Caco-2 (cell line): ENCODE measurements at regions not wholly inside any gene's neighbourhood (a gene's known extent, or its start where the extent isn't known, plus 50 kb on each side); places are given as distances from the start of the nearest gene placed in this dataset.

Experiments used
- BruUV-seq: library from RNA; stranded (reverse); fragments of 400-500 nt; replicated peaks from 2 replicates; lab custom pipeline; 2021; lab: Mats Ljungman, UMichigan
- CTCF ChIA-PET: fragments of 300-600 bp; sonication (Branson Sonifier 250); formaldehyde crosslinking; loops from one replicate; lab custom pipeline; 2022; ENCODE audit warnings: antibody characterized with exemption; lab: Charles Lee
- POLR2A ChIA-PET: fragments of 300-600 bp; sonication (Branson Sonifier 250); formaldehyde crosslinking; loops from one replicate; lab custom pipeline; 2022; ENCODE audit warnings: antibody characterized with exemption; lab: Charles Lee
- DNase-seq, 2 experiments: peaks; one replicate each; pipeline versions ENCODE4 v3.0.0 to v3.0.0-alpha.2; 2020 to 2022
- H3K27me3 ChIP-seq: replicated peaks from 2 replicates; pipeline ENCODE4 v1.6.0; 2011; ENCODE audit warnings: low read length; ENCODE audit not compliant: control insufficient read depth, insufficient read depth
- H3K36me3 ChIP-seq: 2 replicates; pipeline ENCODE4 v1.5.1; 2011; ENCODE audit warnings: low read length; ENCODE audit not compliant: control insufficient read depth, insufficient read depth
- H3K4me1 ChIP-seq: fragments of 250-450 bp; sonication (Bioruptor Pico); 2 replicates; pipeline ENCODE4 v1.5.1; 2020; ENCODE audit warnings: mild to moderate bottlenecking
- H3K4me3 ChIP-seq: 2 replicates; pipeline ENCODE4 v1.5.1; 2011; ENCODE audit warnings: low read depth, mild to moderate bottlenecking, control low read depth, low read length
- H3K9me3 ChIP-seq: fragments of 250-450 bp; sonication (Bioruptor Pico); 2 replicates; pipeline ENCODE4 v1.5.1; 2020; ENCODE audit warnings: mild to moderate bottlenecking, moderate library complexity
- H3K27ac Mint-ChIP-seq: one replicate; pipeline ENCODE4 v1.8.0; 2022; ENCODE audit warnings: mixed read lengths; ENCODE audit not compliant: unreplicated experiment
- H3K27me3 Mint-ChIP-seq: one replicate; pipeline ENCODE4 v1.8.0; 2022; ENCODE audit warnings: mixed read lengths; ENCODE audit not compliant: insufficient read depth, unreplicated experiment
- H3K36me3 Mint-ChIP-seq: one replicate; pipeline ENCODE4 v1.8.0; 2022; ENCODE audit warnings: mild to moderate bottlenecking, mixed read lengths; ENCODE audit not compliant: insufficient read depth, unreplicated experiment
- H3K4me1 Mint-ChIP-seq: one replicate; pipeline ENCODE4 v1.8.0; 2022; ENCODE audit warnings: low read depth, mixed read lengths; ENCODE audit not compliant: unreplicated experiment
- H3K4me3 Mint-ChIP-seq: one replicate; pipeline ENCODE4 v1.8.0; 2022; ENCODE audit warnings: mild to moderate bottlenecking, moderate library complexity, mixed read lengths; ENCODE audit not compliant: unreplicated experiment
- H3K9me3 Mint-ChIP-seq: one replicate; pipeline ENCODE4 v1.8.0; 2022; ENCODE audit warnings: mixed read lengths; ENCODE audit not compliant: unreplicated experiment
- CTCF ChIP-seq, 2 experiments: fragments of 200-600 bp in 1 of 2; IDR thresholded peaks; 1 replicate in 1 of 2; 2 replicates in 1 of 2; pipeline versions ENCODE4 v1.5.1 to v1.8.0; 2011 to 2022; ENCODE audit warnings: antibody characterized with exemption in 1 of 2, control low read depth in 1 of 2, inconsistent platforms in 1 of 2, low read depth in 1 of 2, low read length in 1 of 2, mild to moderate bottlenecking in 1 of 2, moderate library complexity in 1 of 2; ENCODE audit not compliant: insufficient read depth in 1 of 2, severe bottlenecking in 1 of 2, unreplicated experiment in 1 of 2
- intact Hi-C: fragments of 100-400 bp; cut with micrococcal nuclease; formaldehyde crosslinking; loops from one replicate; pipeline ENCODE4 v1.10.0; 2022; ENCODE audit not compliant: unreplicated experiment

- no TSS peak for BruUV-seq
- H3K4me1 Mint-ChIP-seq = peaks cover 7% of the 10 kb centered on the region
- peaks cover 6% of the 10 kb centered on the region; the same call in 1 of the 2 replicates for H3K4me1 ChIP-seq
- H3K9me3 Mint-ChIP-seq = no peaks in the 10 kb centered on the region
- no peak overlapping the region for H3K4me3 Mint-ChIP-seq
- TF ChIP-seq CTCF (IDR thresholded peaks at IDR 0.05; ENCODE audit: insufficient read depth in 1 of 2, low read depth in 1 of 2, low read length in 1 of 2, severe bottlenecking in 1 of 2, unreplicated experiment in 1 of 2) = peak; percentile 64 to 68
- no peaks in the 10 kb centered on the region for H3K36me3 Mint-ChIP-seq
- no peaks in the 10 kb centered on the region for H3K36me3 ChIP-seq
- H3K27me3 ChIP-seq = no peaks in the 10 kb centered on the region
- ChIA-PET CTCF (interaction anchor here (0.8 to 1.7 kb wide), 9 partner anchors 30 to 603 kb away, joined by 3 to 17 read pairs (median 5); no protein-coding TSS in a partner anchor), POLR2A (interaction anchor here (0.6 kb wide), 1 partner anchor 326 kb away, joined by 3 read pairs; no protein-coding TSS in a partner anchor)
- intact Hi-C loops = loop anchor here (1.0 to 10.0 kb wide), 9 partner anchors 46 to 573 kb away; no protein-coding TSS in a partner anchor
- H3K9me3 ChIP-seq = no peaks in the 10 kb centered on the region
- no peak overlapping the region for H3K27ac Mint-ChIP-seq
- no peak overlapping the region for H3K4me3 ChIP-seq
- no peaks in the 10 kb centered on the region for H3K27me3 Mint-ChIP-seq
- DNase-seq = peak; percentile 55 to 64
Observed at GRCh38 chr6:113306552-113307145, 550.5 kb upstream of the MARCKS start.

- CTCF ChIA-PET = no interaction called here
- H3K4me1 Mint-ChIP-seq = peaks cover 7% of the 10 kb centered on the region
- H3K36me3 Mint-ChIP-seq = no peaks in the 10 kb centered on the region
- Histone ChIP-seq H3K36me3 (no peaks in the 10 kb centered on the region), H3K27me3 (no peaks in the 10 kb centered on the region), H3K9me3 (no peaks in the 10 kb centered on the region), H3K4me3 (no peak overlapping the region), H3K4me1 (peaks cover 6% of the 10 kb centered on the region; the same call in 1 of the 2 replicates)
- no peak for DNase-seq
- no peaks in the 10 kb centered on the region for H3K9me3 Mint-ChIP-seq
- intact Hi-C loops = loop anchor here (5.0 to 10.0 kb wide), 2 partner anchors 174 to 277 kb away; no protein-coding TSS in a partner anchor
- BruUV-seq = no TSS peak
- POLR2A ChIA-PET = no interaction called here
- H3K27me3 Mint-ChIP-seq = no peaks in the 10 kb centered on the region
- no peak overlapping the region for H3K4me3 Mint-ChIP-seq
- H3K27ac Mint-ChIP-seq = no peak overlapping the region
- no peak for TF ChIP-seq CTCF (IDR thresholded peaks at IDR 0.05; ENCODE audit: insufficient read depth in 1 of 2, low read depth in 1 of 2, low read length in 1 of 2, severe bottlenecking in 1 of 2, unreplicated experiment in 1 of 2)
Observed at GRCh38 chr6:113308266-113308665, 548.9 kb upstream of the MARCKS start.

- Histone ChIP-seq H3K4me1 (no peaks in the 10 kb centered on the region), H3K27me3 (no peaks in the 10 kb centered on the region), H3K4me3 (no peak overlapping the region), H3K9me3 (no peaks in the 10 kb centered on the region), H3K36me3 (no peaks in the 10 kb centered on the region)
- H3K36me3 Mint-ChIP-seq = no peaks in the 10 kb centered on the region
- DNase-seq = no peak
- H3K27me3 Mint-ChIP-seq = no peaks in the 10 kb centered on the region
- H3K4me3 Mint-ChIP-seq = no peak overlapping the region
- no peak for TF ChIP-seq CTCF (IDR thresholded peaks at IDR 0.05; ENCODE audit: insufficient read depth in 1 of 2, low read depth in 1 of 2, low read length in 1 of 2, severe bottlenecking in 1 of 2, unreplicated experiment in 1 of 2)
- H3K4me1 Mint-ChIP-seq = peaks cover 14% of the 10 kb centered on the region
- POLR2A ChIA-PET = no interaction called here
- H3K9me3 Mint-ChIP-seq = no peaks in the 10 kb centered on the region
- intact Hi-C loops = no loop called here
- H3K27ac Mint-ChIP-seq = no peak overlapping the region
- CTCF ChIA-PET = no interaction called here
- BruUV-seq = no TSS peak
Observed at GRCh38 chr6:113313841-113314240, 543.3 kb upstream of the MARCKS start.
